Activated CD8-positive, alpha-beta T cell treated with anti-CD3 and anti-CD28 coated beads for 36 hours (primary cell): ENCODE measurements at regions not wholly inside any gene's neighbourhood (a gene's known extent, or its start where the extent isn't known, plus 50 kb on each side); places are given as distances from the start of the nearest gene placed in this dataset.
"Not testable (repeated sequence)": the region's sequence is repeated elsewhere in the genome, so short reads cannot be mapped to it uniquely, and the experiment has no call there.

ENCODE experiments used
- ATAC-seq: fragments of 200-7000 bp; cut with Tn5 transposase; one replicate; pipeline ENCODE4 v1.10.0; 2021; ENCODE audit warnings: mild to moderate bottlenecking, moderate library complexity
- CTCF ChIA-PET: fragments of 350-600 bp; sonication (Branson Sonifier 250); formaldehyde crosslinking; loops from one replicate; lab custom pipeline; 2021; ENCODE audit warnings: antibody characterized with exemption; lab: Charles Lee
- POLR2A ChIA-PET: fragments of 350-600 bp; sonication (Branson Sonifier 250); formaldehyde crosslinking; loops from one replicate; lab custom pipeline; 2021; ENCODE audit warnings: antibody characterized with exemption; lab: Charles Lee
- DNase-seq: peaks from one replicate; pipeline ENCODE4 v3.0.0-alpha.2; 2020
- H3K27ac Mint-ChIP-seq: one replicate; pipeline ENCODE4 v1.8.0; 2021; ENCODE audit warnings: mild to moderate bottlenecking, mixed read lengths
- H3K27me3 Mint-ChIP-seq: one replicate; pipeline ENCODE4 v1.8.0; 2021; ENCODE audit warnings: mixed read lengths
- H3K36me3 Mint-ChIP-seq: one replicate; pipeline ENCODE4 v1.8.0; 2021; ENCODE audit warnings: low read depth, mixed read lengths
- H3K4me1 Mint-ChIP-seq: one replicate; pipeline ENCODE4 v1.8.0; 2021; ENCODE audit warnings: low read depth, mixed read lengths
- H3K4me3 Mint-ChIP-seq: one replicate; pipeline ENCODE4 v1.8.0; 2021; ENCODE audit warnings: mild to moderate bottlenecking, moderate library complexity, mixed read lengths
- H3K9me3 Mint-ChIP-seq: one replicate; pipeline ENCODE4 v1.8.0; 2021; ENCODE audit warnings: mixed read lengths
- CTCF ChIP-seq: fragments of 200-600 bp; IDR thresholded peaks from one replicate; pipeline ENCODE4 v1.8.0; 2022; ENCODE audit warnings: antibody characterized with exemption, mild to moderate bottlenecking
- intact Hi-C: fragments of 100-400 bp; cut with micrococcal nuclease; formaldehyde crosslinking; loops from one replicate; pipeline ENCODE4 v1.10.0; 2022

GRCh38 chr7:149561072-149561471 is 63.5 kb upstream of the ZNF746 start:
- peaks cover 5% of the 10 kb centered on the region for H3K9me3 Mint-ChIP-seq
- peaks cover 40% of the 10 kb centered on the region for H3K36me3 Mint-ChIP-seq
- no peak for ATAC-seq
- ChIA-PET CTCF (no interaction called here), POLR2A (no interaction called here)
- no peak for DNase-seq
- no peak for TF ChIP-seq CTCF
- H3K4me3 Mint-ChIP-seq = no peak overlapping the region
- H3K27ac Mint-ChIP-seq = peak overlapping the region; percentile 11
- H3K4me1 Mint-ChIP-seq = peaks cover 8% of the 10 kb centered on the region
- no peaks in the 10 kb centered on the region for H3K27me3 Mint-ChIP-seq
- intact Hi-C loops = no loop called here

DNA sequence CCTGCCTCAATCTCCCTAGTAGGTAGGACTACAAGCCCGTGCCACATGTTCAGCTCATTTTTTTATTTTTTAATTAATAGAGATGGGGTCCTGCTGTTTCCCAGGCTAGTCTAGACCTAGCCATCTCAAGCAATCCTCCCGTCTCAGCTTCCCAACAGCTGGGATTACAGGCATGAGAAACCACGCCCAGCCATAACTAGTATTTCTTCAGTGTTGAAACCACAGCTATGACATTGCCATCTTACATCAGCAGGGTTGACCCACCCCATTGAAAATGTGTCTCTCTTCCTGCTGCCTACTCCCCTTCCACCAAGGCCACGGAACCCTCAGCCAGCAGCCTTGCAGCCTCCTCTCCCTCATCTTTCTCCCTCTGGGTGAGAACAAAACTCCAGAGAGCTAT is 62.1 kb upstream of the ZNF746 start:
- Mint-ChIP-seq H3K27ac (peak overlapping the region; percentile 7), H3K4me3 (no peak overlapping the region), H3K4me1 (no peaks in the 10 kb centered on the region), H3K36me3 (peaks cover 33% of the 10 kb centered on the region), H3K9me3 (no peaks in the 10 kb centered on the region), H3K27me3 (no peaks in the 10 kb centered on the region)
- DNase-seq (no peak), ATAC-seq (no peak)
- intact Hi-C loops = no loop called here
- no peak for TF ChIP-seq CTCF
- POLR2A ChIA-PET = interaction anchor here (1.0 kb wide), 1 partner anchor 8 kb away, joined by 3 read pairs; no protein-coding TSS in a partner anchor
- CTCF ChIA-PET = no interaction called here

DNA sequence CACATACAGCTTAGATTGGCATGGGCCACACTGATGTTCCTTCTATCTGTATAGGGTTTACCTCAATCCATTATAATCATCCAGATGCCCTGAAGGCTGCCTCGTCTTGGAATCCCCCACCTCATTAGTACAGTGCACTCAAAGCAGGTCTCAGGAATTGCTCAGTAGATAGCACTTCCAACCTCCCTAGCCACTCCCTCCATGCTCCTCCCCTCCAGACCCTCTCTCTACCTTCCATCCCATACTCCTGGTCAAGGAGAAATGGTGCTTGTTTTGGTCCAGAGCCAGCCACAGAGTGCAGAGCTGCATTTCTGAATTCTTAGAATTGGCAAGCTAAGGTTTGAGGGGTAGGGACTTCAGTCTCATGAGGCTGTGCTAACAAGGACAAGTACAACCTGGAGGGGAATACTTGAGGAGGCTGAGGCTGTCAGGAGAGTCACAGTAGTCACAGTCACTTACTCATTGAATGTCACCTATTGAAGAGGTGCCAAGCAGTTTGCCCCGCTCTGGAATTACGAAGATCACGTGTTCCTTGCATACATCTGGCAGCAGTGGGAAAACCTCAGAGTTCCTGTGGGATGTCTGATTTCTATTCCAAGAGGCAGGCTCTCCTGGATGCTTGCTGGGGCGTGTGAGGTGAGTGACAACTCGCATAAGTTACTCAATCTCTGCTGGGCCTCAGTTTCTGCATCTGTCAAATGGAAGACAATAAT is 60.7 kb upstream of the ZNF746 start:
- peaks cover 27% of the 10 kb centered on the region for H3K36me3 Mint-ChIP-seq
- POLR2A ChIA-PET = interaction anchor here (0.7 kb wide), 1 partner anchor 15 kb away, joined by 3 read pairs; no protein-coding TSS in a partner anchor
- DNase-seq = no peak
- no peak for TF ChIP-seq CTCF
- intact Hi-C loops = no loop called here
- no peak overlapping the region for H3K27ac Mint-ChIP-seq
- H3K4me1 Mint-ChIP-seq = no peaks in the 10 kb centered on the region
- H3K4me3 Mint-ChIP-seq = no peak overlapping the region
- no peaks in the 10 kb centered on the region for H3K9me3 Mint-ChIP-seq
- CTCF ChIA-PET = no interaction called here
- no peaks in the 10 kb centered on the region for H3K27me3 Mint-ChIP-seq
- ATAC-seq = no peak

DNA sequence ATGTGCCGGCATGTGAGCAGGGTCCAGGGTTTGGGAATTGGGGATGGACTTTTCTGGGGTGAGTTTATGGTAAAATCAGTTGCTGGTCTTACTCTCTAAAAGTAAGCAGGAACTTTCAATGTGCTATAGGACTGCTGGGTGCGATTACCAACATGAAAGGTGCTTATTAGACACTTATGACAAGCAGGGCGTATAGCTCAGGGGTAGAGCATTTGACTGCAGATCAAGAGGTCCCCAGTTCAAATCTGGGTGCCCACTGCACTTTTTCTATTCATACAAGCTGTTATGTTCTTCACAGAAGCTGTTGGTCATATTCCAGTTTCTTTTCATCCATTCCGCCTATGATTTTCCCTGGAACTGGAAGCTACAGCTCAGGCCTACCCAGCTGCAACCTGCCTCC is 58.9 kb upstream of the ZNF746 start:
- POLR2A ChIA-PET = interaction anchor here (0.6 kb wide), 1 partner anchor 122 kb away, joined by 3 read pairs; no protein-coding TSS in a partner anchor
- H3K4me3 Mint-ChIP-seq, CTCF ChIA-PET, DNase-seq, ATAC-seq, H3K27me3 Mint-ChIP-seq, H3K4me1 Mint-ChIP-seq, H3K9me3 Mint-ChIP-seq, intact Hi-C loops, H3K27ac Mint-ChIP-seq: not testable (repeated sequence)
- H3K36me3 Mint-ChIP-seq = peaks cover 37% of the 10 kb centered on the region

GRCh38 chr7:149554821-149555220 is 57.2 kb upstream of the ZNF746 start:
- H3K27me3 Mint-ChIP-seq, ATAC-seq, H3K4me1 Mint-ChIP-seq, H3K27ac Mint-ChIP-seq, H3K4me3 Mint-ChIP-seq, DNase-seq, H3K9me3 Mint-ChIP-seq, intact Hi-C loops, CTCF ChIA-PET, POLR2A ChIA-PET: not testable (repeated sequence)
- H3K36me3 Mint-ChIP-seq = peaks cover 37% of the 10 kb centered on the region

DNA sequence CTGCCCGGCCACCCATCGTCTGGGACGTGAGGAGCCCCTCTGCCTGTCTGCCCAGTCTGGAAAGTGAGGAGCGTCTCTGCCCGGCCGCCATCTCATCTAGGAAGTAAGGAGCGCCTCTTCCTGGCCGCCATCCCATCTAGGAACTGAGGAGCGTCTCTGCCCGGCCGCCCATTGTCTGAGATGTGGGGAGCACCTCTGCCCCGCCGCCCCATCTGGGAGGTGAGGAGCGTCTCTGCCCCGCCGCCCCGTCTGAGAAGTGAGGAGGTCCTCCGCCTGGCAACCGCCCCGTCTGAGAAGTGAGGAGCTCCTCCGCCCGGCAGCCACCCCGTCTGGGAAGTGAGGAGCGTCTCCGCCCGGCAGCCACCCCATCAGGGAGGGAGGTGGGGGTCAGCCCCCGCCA is 56.4 kb upstream of the ZNF746 start:
- H3K27ac Mint-ChIP-seq = not testable (repeated sequence)

More for the DNA sequence above, 56.4 kb upstream of the ZNF746 start:
- H3K4me3 Mint-ChIP-seq, H3K27me3 Mint-ChIP-seq, DNase-seq, CTCF ChIA-PET, POLR2A ChIA-PET, ATAC-seq, H3K9me3 Mint-ChIP-seq, intact Hi-C loops, H3K4me1 Mint-ChIP-seq: not testable (repeated sequence)
- peaks cover 38% of the 10 kb centered on the region for H3K36me3 Mint-ChIP-seq
